HG03565 (cell line): ENCODE measurements at regions not wholly inside any gene's neighbourhood (a gene's known extent, or its start where the extent isn't known, plus 50 kb on each side); places are given as distances from the start of the nearest gene placed in this dataset.
A peak's percentile ranks its signal among the peaks of the same experiment; 100 is the strongest.

Experiments used
- ATAC-seq: cut with Tn5 transposase; IDR thresholded peaks from one replicate; pipeline ENCODE4 v1.9.1; 2021; ENCODE audit warnings: mild to moderate bottlenecking, moderate library complexity; ENCODE audit not compliant: unreplicated experiment

- no peak for ATAC-seq
Observed at GRCh38 chr5:68734781-68735180, 359.0 kb upstream of the SLC30A5 start.

GRCh38 chr5:68738236-68738635 lies 355.6 kb upstream of the SLC30A5 start:
- ATAC-seq: no peak

GRCh38 chr5:68738841-68739240 lies 355.0 kb upstream of the SLC30A5 start:
- no peak for ATAC-seq

- ATAC-seq: peak; percentile 84
Observed at GRCh38 chr5:68739752-68740151, 354.1 kb upstream of the SLC30A5 start.

GRCh38 chr5:68740226-68740910 lies 353.4 kb upstream of the SLC30A5 start:
- ATAC-seq: peak; percentile 38

- no peak for ATAC-seq
Observed at GRCh38 chr5:68744206-68744605, 349.6 kb upstream of the SLC30A5 start.

- no peak for ATAC-seq
Observed at GRCh38 chr5:68745448-68745847, 348.4 kb upstream of the SLC30A5 start.

GRCh38 chr5:68746220-68746619 lies 347.6 kb upstream of the SLC30A5 start:
- ATAC-seq: no peak

- no peak for ATAC-seq
Observed at GRCh38 chr5:68746643-68747420, 347.0 kb upstream of the SLC30A5 start.

- ATAC-seq: no peak
Observed at GRCh38 chr5:68747521-68747920, 346.3 kb upstream of the SLC30A5 start.

- no peak for ATAC-seq
Observed at GRCh38 chr5:68748101-68748500, 345.7 kb upstream of the SLC30A5 start.

- ATAC-seq: no peak
Observed at GRCh38 chr5:68749077-68749476, 344.7 kb upstream of the SLC30A5 start.

- ATAC-seq: no peak
Observed at GRCh38 chr5:68749631-68750030, 344.2 kb upstream of the SLC30A5 start.

- ATAC-seq: no peak
Observed at GRCh38 chr5:68751661-68752060, 342.2 kb upstream of the SLC30A5 start.

- ATAC-seq: no peak
Observed at GRCh38 chr5:68754536-68754935, 339.3 kb upstream of the SLC30A5 start.

- ATAC-seq: no peak
Observed at GRCh38 chr5:68755293-68755692, 338.5 kb upstream of the SLC30A5 start.

GRCh38 chr5:68757006-68757405 lies 336.8 kb upstream of the SLC30A5 start:
- no peak for ATAC-seq

GRCh38 chr5:68757626-68758212 lies 336.1 kb upstream of the SLC30A5 start:
- ATAC-seq: no peak

GRCh38 chr5:68759593-68759992 lies 334.2 kb upstream of the SLC30A5 start:
- no peak for ATAC-seq

- ATAC-seq: no peak
Observed at GRCh38 chr5:68762201-68762600, 331.6 kb upstream of the SLC30A5 start.

GRCh38 chr5:68766952-68767464 lies 326.8 kb upstream of the SLC30A5 start:
- no peak for ATAC-seq

- ATAC-seq: no peak
Observed at GRCh38 chr5:68770551-68770950, 323.3 kb upstream of the SLC30A5 start.
